ENCODE measurements at regions not wholly inside any gene's neighbourhood (a gene's known extent, or its start where the extent isn't known, plus 50 kb on each side); places are given as distances from the start of the nearest gene placed in this dataset.

- no peak for TF ChIP-seq SP2 (IDR thresholded peaks at IDR 0.05; ENCODE audit: low read length)
- no peak for TF ChIP-seq ASH2L (IDR thresholded peaks at IDR 0.05; ENCODE audit: low read length)
These were observed 129.8 kb upstream of the UQCRFS1 start (continued) for GRCh38 chr19:29342721-29343120.
